GM19452 (cell line): ENCODE measurements at regions not wholly inside any gene's neighbourhood (a gene's known extent, or its start where the extent isn't known, plus 50 kb on each side); places are given as distances from the start of the nearest gene placed in this dataset.

ENCODE experiments used
- ATAC-seq: cut with Tn5 transposase; IDR thresholded peaks from one replicate; pipeline ENCODE4 v1.9.1; 2021; ENCODE audit not compliant: unreplicated experiment

DNA sequence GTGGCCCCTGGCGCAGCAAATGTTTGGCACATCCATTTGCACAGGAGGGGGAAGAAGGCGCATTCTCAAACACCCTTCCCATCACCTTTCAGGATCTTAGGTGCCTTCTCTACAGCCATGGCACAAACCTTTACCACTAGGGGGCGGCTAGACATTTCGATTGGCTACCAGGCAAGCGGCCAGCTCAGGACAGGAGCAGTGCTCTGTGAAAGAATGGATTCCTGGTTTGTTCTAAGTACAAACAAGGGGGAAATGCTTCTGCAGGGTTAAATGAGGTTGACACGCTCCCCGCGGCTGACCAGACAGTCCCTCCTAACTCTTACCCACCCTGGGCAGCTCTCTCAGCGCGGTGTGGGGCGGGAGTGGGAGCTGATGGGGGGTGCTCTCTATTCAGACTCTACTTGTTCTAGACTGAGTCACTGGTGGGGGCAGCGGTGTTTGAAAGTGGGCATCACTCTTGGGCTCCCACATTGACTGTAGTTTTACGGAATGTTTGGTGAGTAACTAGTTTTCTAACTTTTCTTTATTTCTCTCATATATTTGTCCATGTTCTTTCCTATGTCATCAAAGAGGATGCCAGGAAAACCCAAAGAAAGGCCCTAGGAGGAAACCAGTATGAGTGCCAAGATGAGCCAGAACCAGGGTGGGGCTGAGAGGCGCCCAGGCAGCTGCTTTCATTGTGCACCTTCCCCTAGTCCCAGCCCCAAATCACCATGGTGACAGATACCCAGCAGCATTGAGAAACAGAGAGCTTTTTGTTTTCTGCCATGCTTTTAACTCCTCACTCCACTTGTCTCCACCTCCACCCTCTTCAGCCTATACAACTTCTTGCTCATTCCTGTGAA, 61.4 kb upstream of the GPR158 start:
- ATAC-seq = peak; percentile 90

- ATAC-seq = no peak
Measured at GRCh38 chr10:25114036-25114411, 60.8 kb upstream of the GPR158 start.

GRCh38 chr10:25117757-25118156, 57.0 kb upstream of the GPR158 start:
- ATAC-seq = no peak

GRCh38 chr10:25120188-25120587, 54.6 kb upstream of the GPR158 start:
- no peak for ATAC-seq
